Amniotic epithelial cell (primary cell): ENCODE measurements at regions not wholly inside any gene's neighbourhood (a gene's known extent, or its start where the extent isn't known, plus 50 kb on each side); places are given as distances from the start of the nearest gene placed in this dataset.
"Not testable (repeated sequence)": the region's sequence is repeated elsewhere in the genome, so short reads cannot be mapped to it uniquely, and the experiment has no call there.

Source experiments
- DNase-seq: peaks from one replicate; pipeline ENCODE4 v3.0.0-alpha.2; 2010; ENCODE audit warnings: low read depth

DNA sequence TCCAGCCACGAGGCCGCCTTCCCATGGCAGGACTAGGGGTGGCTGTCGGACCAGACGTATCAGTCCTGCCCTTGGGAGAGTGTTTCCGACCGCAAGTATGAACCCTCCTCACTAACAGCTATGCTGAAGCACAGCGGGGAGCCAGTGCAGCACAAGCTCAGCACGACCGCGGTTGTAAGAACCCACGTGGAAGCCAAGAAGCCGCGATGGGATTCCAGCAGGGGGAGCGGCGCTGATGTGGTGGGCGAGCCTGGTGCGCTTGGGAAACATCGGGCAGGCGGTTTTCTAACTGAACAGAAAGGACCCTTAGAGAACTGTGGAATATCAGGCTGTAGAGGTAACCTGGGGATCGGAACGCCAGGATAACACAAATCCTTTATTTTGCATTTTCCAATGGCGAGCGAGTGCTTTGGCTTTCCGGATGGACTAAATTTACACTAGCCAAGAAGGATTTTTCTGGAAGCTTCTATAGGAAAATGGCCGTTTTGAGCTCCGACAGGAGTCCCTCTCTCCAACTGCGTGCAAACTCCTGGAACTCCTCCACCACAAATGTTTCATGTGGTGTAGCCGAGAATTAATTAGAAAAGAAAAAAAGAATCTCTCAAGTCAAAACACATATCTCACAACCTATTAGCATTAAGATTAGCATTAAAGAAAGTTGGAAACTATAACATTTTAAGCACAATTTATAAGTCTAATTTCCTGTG is 132.0 kb upstream of the MYCN start:
- DNase-seq: no peak

DNA sequence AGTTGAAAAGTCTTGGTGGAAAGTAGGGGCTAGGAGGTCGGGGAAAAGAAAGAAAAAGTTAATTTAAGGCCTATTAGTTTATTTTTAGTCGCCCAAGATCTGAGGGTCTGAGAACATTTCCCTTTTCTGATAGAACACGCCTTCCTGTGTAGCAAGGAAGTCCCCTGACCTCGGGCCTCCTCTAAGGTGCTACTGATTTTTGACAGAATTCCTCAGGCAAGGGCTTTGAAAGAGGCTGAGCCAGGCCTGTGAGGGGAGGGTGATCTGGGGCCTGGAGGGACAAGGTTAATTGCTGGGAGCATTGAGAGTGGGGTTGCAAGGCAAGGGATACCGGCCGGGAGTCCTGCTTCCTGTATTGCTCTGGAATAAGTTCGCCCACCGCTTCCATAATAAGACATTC is 131.4 kb upstream of the MYCN start:
- DNase-seq: no peak

DNA sequence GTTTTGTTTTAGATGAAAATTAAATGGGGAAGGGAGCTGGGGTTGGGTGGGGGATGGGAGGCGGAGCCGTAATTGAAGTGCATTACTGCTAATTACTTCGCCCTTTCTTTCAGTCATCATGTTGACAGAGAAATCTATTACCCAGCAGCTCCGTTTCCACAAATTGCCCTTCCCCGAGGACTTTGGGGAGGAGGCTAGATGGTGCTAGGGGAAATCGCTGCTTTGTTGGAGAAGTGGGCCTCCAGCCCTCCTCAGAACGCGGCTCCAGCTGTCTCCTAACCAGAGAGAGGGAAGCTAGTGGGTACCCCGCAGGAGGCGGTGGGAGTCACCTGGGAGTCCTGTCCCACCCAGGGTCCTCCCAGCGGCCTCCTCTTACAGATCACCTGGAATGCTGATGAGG is 130.9 kb upstream of the MYCN start:
- DNase-seq: no peak

DNA sequence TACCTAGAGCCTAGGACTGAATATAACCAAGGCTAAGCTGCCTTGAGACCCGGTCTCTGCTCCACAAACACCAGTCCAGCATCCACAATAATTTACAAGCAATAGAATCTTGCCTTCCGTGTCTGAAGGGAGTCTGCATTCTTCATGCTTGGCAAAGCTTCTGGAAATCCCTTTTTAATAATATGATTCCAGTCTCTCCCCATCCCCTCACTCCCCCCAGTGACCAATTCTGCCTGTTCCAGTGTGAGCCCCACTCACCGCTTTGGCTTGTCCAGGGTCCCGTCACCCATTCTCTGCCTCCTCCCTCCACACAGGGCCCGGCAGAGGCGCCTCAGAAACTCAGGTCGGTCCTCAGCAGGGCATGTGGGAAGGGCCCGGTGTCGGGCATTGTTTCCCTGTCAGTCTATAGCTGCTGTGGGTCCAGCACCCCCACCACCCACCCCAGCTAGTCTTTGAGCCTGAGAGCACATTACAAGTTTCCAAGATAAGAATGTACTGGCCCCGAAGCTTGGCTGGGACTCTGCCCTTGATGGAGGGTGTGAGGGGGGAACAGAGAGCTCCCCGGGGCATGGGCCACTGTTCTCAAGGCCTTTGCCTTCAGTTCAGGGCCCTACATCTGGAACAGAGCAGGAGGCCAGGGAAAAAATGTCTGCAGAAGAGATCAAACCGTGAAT is 129.7 kb upstream of the MYCN start:
- no peak for DNase-seq

DNA sequence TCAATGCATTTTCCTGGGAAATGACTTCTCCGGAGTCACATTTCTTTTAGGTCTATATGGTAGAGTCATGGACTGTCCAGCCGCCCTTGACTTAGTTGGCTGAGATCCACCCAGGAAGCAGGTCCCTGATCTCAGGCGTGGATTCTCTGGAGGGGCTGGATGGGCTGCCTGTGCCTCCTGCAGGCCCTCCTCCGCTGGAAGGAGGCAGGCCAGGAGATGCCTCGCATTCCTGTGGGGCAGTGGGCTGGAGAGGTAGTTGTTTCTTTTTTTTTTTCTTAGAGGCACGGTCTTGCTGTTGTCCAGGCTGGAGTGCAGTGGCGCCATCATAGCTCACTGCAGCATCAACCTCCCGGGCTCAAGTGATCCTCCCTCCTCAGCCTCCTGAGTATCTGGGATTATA is 129.0 kb upstream of the MYCN start:
- no peak for DNase-seq

DNA sequence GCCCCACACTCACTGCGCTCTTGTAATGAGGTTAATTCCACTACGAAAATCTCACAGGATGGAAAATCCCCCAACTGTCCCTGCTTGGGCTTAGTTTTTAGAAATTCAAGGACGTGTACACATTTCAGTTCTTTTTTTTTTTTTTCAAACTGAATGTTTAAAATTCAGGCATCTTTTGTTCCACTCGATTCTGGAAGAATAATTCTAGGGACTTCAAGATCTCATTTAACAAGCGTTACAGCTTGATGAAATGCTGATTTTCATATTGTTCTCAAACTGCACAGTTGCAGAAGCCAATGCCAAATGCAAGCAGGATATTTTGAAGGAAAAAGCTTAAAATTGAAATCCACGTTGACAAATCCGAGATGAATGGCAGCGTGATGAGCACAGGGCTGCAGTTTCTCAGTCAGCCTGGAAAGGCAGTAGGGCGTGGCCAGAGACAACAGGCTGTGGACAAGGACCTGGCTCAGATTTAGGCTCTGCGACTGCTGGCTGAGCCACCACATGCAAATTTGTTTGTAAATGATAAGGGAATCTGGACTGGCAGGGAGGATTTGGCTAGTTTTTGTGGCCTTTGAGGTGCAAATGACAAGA is 128.1 kb upstream of the MYCN start:
- no peak for DNase-seq

DNA sequence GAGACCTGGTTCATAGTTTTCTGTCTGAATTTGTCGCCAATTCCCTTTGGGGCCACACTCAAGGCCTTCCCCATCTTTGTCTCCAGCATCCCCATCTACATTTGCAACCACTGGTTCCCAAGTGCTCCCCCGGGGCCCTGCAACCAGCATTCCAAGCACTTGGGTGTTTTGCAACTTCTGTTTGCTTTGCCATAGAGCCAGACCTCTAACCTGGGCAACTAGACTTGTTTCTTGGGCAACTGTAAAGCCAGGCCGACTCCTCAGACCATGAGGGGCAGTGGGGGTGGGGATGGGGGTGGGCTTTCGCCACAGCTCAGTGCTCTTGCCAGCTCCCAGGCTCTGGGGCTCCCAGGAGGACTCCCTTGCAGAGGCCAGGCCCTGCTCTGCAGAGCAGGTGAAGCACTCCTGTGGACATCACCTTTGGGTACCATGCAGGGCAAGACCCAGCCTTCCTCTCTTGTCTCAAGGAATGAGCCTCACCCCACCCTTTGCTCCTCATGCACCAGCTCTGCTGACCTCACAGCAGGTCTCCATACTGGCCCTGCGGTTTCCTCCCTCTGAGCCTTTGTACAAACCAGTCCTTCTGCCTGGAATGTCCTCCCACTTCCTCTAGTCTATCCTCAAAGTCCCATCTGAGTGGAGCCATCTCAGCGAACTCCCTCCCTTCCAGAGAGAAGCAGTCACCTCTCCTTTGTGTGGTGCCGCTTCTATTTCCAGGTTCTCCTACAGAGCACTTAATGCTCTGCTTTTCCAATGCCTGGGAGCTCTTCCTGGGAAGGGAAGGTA is 126.7 kb upstream of the MYCN start:
- no peak for DNase-seq

DNA sequence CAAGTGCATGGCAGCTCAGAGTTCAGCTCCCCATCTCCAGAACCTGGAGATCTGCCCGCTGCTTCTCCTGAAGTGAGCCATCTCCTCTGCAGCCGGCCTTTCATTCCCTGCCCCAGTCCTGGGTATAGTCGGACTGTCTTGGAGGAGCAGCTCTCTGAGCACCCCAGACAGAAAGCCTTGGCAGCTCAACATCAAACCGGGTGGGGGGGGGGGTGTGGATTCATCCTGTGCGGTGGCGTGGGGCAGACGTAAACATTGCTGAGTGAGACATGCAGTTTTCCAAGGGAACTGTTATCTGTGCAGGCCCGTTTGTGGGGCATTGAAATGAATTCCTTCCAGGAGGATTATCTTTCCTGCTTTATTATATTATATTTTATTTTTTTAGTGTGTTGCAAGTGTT is 125.9 kb upstream of the MYCN start:
- no peak for DNase-seq

DNA sequence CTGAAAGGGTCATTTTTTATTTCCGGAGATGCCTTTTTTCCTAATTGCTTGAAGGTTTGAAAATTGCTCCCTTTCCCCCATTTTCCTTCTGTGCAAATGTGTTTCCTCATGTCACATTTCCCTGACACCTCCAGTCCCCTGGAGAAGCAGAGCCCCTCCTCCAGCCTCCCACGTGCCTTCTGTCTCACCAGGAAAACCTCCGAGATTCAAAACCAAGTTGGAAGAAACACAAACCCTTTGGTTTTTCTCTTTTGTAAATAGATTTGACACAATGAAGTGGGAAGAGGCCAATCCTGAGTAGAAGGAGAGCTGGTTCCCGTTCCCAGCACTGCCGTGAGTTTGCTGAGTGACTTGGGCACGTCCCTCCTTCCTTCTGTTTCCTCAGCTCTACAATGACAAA is 125.4 kb upstream of the MYCN start:
- DNase-seq: no peak

DNA sequence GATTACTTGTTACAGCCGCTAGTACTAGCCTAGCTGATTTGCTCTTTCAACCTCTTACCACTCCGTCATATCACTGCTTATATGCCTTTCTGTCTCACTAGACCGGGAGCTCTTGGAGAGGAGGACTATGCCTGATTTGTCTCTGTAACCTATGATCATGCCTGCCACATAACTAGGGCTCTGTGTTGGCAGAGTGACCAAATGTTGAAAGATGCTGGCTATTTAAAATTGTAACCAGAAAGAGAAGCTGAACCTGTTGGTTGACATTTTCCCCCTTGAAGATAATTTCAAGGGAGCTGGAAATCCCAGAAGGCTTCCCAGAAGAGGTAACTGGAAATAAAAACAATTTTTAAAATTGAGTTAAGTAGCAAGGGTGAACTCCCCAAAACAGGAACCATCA is 124.1 kb upstream of the MYCN start:
- no peak for DNase-seq

DNA sequence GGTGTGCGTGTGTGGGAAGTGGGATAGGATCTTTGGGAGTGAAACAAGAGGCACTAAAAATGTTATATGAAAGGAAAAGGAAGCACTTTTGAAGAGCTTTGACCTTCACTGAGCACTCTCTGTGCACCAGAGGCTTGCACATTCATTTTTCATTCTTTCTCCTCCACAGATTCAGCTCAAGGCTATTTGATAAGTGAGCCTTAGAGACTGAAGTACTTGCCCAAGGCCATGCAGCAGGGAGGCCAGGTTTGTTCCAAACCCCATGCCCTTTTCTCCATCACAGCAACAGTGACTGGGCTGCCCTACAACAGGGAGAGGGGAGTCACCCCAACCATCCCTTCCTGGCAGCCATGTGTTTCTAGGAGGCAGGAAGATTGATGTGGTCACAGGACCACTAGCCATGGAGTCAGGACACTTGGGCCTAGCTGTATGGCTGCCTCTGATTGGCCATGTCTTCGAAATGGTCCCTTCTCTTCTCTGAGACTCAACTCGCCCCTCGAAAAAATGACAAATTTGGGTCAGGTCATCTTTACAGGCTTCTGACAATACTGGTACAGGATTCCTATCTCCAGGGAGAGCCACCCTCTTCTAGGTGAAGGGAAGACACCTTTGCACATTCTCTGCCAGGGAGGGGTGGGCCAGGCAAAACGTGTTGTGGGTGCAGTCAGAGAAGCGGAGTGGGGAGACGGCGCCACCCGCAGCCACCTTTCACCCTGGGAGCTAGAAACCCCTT is 123.5 kb upstream of the MYCN start:
- no peak for DNase-seq

DNA sequence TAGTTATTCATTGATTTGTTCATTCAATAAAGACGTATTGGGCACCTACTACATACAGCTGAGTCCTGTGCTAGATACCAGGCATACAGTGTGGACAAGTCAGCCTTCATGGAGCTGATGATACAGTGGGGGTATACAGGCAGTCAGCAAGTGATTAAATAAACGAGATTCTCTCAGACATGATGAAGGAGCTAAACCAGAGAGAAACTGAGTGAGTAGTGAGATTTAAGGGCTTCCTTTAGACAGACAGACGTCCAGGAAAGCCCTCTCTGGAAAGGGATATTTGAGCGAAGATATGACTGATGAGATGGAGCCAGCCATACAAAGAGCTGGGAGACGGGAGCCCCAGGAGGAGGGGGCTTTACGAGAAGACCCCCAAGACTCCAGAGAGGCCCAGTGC is 122.6 kb upstream of the MYCN start:
- no peak for DNase-seq

DNA sequence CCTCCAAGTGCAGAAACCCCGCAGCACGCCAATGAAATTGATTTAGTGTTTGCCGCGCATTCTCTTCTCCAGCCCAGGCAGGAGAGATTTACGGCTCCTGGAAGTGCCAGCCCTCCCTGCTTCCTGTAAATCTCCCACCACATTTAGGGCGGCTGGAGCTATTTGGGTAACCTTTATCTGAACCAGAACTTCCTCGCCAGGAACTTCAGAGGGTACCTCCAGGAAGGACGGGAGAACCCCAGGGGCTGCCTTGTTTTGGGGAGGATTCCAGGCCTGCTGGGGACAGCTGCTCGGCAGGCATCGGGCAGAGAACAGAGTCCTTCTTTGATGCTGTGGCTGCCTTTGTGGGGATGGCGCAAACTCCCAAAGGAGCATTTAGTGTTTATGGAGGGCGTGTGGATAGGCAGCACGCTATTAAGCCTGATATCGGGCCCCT is 122.0 kb upstream of the MYCN start:
- no peak for DNase-seq

DNA sequence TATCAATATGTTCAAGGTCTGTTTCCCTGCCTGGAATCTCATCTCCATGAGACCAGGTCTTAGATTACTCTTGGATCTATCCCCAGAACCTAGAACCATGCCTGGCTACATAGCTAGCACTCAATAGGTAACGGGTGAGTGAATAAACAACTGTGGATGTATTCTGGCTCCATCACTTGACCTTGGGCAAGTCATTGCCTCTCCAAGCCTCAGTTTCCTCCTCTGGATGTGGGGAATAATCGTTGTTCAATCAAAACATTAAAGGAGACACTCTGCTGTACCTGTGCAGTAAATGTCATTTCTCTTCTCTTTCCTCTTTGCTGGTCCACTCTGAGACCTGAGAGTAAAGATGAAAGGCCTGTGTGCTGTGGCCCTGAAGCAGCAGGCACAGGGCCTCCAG is 121.5 kb upstream of the MYCN start:
- DNase-seq: no peak

DNA sequence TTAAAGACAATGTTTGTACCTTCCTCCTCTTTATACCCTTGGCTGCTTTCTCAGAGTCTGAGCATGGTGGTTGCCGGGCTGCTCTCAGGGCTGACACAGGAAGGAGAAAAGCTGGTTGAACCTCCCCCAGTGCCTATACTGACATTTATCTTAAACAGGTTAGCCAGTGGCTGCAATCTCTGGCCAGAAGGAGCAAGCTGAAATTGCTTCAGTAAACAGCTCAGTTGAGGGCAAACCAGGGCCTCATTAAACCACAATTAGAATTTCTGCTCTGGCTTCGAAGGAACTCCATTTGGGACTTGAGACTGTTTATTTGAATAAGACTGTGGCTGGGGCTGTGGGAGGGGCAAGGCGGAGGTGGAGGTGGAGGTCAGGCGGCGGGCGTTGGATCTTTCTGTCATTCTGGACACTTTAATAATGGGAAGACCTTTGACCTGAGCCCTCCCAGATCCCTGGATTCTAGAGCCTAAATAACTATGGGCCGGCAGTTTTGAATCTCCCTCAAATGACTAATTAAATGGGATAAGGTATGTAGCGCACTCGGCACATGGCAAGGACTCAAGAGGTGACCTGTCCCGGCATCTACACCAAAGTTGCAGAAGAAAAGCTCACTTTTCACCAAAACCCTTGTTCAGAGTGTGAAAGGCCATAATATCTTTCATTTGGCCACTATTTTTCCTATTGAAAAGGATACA is 120.6 kb upstream of the MYCN start:
- DNase-seq: no peak

DNA sequence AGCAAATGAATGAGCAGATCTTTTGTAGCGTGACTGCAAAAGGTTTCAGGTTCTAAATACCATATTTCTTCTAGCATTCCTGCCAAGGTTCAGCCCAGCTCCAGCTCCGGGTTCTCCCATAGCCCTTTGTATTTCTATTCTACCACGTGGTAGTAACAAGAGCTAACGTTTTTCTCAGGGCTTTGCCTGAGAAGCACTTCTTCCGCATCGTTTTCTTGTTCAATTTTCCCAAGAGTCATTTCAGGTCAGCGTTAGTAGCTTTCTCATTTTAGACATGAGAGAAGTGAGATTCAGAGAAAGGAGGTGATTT is 120.1 kb upstream of the MYCN start:
- no peak for DNase-seq

DNA sequence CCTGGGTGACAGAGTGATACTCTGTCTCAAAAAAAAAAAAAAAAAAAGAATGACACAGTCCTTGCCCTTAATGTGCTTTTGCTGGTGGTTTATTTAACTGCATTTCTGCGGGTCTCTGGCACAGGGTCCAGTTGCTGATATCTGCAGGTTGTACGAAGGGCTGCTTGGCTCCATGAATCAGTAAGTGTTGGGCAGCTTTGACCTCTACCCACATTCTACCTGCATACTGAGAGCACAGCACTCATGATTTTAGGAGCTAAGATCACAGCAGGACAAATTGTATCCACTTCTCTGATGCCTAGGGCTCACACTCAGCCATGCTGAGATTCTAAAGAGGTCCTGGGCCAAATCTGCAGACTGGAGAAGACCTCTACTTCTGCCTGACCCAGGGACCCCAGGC is 119.4 kb upstream of the MYCN start:
- no peak for DNase-seq

DNA sequence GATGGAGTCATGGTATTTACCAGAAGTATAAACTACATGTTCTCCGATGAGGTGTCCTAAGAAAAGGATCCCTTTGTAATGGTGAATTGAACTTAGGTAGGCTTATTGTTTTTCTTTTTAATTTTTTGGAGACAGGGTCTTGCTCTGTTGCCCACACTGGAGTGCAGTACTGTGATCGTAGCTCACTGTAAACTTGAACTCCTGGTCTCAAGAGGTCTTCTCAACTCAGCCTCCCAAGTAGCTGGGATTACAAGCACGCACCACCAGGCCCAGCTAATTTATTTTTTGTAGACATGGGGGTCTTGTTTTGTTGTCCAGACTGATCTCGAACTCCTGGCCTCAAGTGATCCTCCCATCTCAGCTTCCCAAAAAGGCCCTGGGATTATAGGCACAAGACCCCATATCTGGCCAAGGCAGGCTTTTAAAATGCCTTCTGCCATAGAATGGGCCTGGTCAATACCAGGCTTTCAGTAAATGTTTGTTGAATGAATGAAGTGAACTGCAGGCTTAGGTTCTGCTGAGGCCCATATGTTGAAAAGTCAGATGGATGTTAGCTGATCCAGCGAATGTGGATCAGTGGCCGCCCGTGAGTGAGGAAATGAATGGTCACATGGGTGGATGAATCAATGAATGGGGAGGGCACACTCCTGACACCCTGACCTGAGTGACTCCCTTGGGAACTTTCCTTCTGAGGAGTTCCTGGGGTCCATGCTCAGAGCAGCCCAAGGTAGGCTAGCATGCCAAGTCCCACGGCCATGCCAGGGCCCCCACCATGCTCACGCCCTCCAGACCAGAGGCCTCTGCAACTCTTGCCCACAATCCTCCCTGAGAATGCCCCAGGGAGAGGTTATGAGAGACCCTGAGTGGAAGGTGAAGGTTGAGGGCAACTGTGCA is 118.0 kb upstream of the MYCN start:
- DNase-seq: no peak

DNA sequence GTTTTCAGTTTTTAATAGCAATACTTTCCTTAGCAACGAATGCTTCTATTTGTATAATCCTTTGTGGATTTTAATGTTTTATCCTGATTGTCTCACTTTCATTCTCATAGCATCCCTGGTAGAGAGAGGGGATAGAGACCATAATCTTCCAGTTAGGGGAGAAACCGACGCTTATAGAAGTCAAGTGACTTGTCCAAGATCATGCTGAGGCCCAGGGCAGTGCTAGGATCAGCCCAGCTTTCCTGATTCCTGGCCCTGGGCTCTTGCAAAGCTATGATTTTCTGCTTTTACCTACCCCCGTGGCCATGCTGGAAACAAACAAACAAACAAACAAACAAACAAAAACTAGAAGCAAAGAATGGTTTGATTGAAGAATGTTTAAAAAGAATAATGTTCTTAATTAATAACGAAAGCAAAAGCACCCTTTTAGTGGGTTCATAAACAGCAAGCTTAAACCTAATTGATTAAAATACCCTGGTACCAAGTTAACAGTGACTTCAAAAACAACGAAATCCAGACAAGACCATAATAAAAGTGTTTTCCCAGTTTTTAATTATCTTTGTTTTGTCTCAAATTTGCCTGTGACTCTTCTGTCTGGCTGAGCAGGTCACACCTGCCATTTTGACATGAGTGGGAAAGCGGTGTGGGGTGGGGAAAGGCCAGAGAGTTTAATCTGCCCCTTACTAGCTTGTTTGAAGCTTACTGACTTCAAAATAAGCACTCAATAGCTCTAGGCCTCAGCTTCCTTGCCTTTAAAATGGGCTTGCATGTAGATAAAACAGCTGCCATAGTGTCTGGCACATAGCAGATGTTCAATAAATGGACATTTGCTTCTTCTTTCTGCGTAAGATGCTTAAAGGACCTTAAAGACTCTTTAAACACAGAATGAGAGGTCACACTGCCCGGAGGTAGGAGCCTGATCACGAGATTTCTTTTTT is 116.6 kb upstream of the MYCN start:
- no peak for DNase-seq

DNA sequence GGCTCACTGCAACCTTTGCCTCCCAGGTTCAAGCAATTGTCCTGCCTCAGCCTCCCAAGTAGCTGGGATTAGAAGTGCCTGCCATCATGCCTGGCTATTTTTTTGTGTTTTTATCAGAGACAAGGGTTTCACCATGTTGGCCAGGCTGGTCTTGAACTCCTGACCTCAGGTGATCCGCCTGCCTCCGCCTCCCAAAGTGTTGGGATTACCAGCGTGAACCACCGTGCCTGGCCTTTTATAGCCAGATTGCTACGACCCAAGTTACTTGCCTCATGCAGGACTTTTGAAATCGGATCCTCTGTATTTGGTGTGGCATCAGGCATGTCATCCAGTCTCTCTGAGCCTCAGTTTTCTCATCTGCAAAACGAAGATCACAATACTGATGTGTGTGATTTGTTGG is 115.9 kb upstream of the MYCN start:
- not testable (repeated sequence) for DNase-seq
